ENCODE measurements at regions not wholly inside any gene's neighbourhood (a gene's known extent, or its start where the extent isn't known, plus 50 kb on each side); places are given as distances from the start of the nearest gene placed in this dataset.

DNA sequence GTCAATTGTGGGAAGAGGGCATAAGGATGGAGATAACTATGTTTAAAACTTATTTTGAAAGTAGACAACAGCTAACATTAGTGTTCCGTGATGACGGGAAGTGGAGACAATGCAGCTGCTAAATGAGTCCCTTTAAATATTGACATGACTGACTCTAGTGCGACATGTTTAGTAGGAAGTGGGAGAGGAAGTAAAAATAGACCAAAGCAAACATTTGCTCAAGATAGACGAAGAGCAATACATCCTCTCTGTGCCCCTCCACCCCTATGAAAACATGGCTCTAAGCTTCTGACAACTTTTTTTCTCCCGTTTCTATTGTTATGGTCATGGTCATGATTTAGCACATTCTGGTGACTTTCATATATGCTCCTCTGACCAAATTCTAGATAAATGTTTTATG, 60.0 kb upstream of the HMCN1 start (continued):
- TF ChIP-seq ZNF749 (CRISPR knock-in tag; IDR thresholded peaks at IDR 0.05; ENCODE audit: borderline replicate concordance) (no peak), NKX3-1 (CRISPR knock-in tag; IDR thresholded peaks at IDR 0.05) (peak; percentile 34; the same call in 1 of the 2 replicates), CAMTA2 (CRISPR knock-in tag; IDR thresholded peaks at IDR 0.05; ENCODE audit: borderline replicate concordance) (no peak), SIX4 (CRISPR knock-in tag; IDR thresholded peaks at IDR 0.05) (no peak), SOX5 (CRISPR knock-in tag; IDR thresholded peaks at IDR 0.05; ENCODE audit: borderline replicate concordance) (peak; percentile 99), FOSL1 (CRISPR knock-in tag; IDR thresholded peaks at IDR 0.05; ENCODE audit: borderline replicate concordance) (no peak), GATA4 (IDR thresholded peaks at IDR 0.05; ENCODE audit: borderline replicate concordance, low read depth) (peak; percentile 89; the same call in 1 of the 2 replicates), ZNF441 (CRISPR knock-in tag; IDR thresholded peaks at IDR 0.05; ENCODE audit: borderline replicate concordance) (no peak), ZUFSP (CRISPR knock-in tag; IDR thresholded peaks at IDR 0.05; ENCODE audit: borderline replicate concordance) (no peak), ZNF331 (CRISPR knock-in tag; IDR thresholded peaks at IDR 0.05) (peak; percentile 59; the same call in 1 of the 2 replicates), MIXL1 (CRISPR knock-in tag; IDR thresholded peaks at IDR 0.05) (peak; percentile 80; the same call in 1 of the 2 replicates), HNRNPK (IDR thresholded peaks at IDR 0.05; ENCODE audit: low read depth, low read length, poor library complexity, severe bottlenecking) (no peak), ZNF224 (CRISPR knock-in tag; IDR thresholded peaks at IDR 0.05) (no peak), ZNF503 (CRISPR knock-in tag; IDR thresholded peaks at IDR 0.05) (peak; percentile 88), ZZZ3 (CRISPR knock-in tag; IDR thresholded peaks at IDR 0.05; ENCODE audit: borderline replicate concordance) (no peak), ZBTB7A (CRISPR knock-in tag; IDR thresholded peaks at IDR 0.05) (no peak), RBAK (CRISPR knock-in tag; IDR thresholded peaks at IDR 0.05) (no peak)
- TF ChIP-seq, protein P1, sequence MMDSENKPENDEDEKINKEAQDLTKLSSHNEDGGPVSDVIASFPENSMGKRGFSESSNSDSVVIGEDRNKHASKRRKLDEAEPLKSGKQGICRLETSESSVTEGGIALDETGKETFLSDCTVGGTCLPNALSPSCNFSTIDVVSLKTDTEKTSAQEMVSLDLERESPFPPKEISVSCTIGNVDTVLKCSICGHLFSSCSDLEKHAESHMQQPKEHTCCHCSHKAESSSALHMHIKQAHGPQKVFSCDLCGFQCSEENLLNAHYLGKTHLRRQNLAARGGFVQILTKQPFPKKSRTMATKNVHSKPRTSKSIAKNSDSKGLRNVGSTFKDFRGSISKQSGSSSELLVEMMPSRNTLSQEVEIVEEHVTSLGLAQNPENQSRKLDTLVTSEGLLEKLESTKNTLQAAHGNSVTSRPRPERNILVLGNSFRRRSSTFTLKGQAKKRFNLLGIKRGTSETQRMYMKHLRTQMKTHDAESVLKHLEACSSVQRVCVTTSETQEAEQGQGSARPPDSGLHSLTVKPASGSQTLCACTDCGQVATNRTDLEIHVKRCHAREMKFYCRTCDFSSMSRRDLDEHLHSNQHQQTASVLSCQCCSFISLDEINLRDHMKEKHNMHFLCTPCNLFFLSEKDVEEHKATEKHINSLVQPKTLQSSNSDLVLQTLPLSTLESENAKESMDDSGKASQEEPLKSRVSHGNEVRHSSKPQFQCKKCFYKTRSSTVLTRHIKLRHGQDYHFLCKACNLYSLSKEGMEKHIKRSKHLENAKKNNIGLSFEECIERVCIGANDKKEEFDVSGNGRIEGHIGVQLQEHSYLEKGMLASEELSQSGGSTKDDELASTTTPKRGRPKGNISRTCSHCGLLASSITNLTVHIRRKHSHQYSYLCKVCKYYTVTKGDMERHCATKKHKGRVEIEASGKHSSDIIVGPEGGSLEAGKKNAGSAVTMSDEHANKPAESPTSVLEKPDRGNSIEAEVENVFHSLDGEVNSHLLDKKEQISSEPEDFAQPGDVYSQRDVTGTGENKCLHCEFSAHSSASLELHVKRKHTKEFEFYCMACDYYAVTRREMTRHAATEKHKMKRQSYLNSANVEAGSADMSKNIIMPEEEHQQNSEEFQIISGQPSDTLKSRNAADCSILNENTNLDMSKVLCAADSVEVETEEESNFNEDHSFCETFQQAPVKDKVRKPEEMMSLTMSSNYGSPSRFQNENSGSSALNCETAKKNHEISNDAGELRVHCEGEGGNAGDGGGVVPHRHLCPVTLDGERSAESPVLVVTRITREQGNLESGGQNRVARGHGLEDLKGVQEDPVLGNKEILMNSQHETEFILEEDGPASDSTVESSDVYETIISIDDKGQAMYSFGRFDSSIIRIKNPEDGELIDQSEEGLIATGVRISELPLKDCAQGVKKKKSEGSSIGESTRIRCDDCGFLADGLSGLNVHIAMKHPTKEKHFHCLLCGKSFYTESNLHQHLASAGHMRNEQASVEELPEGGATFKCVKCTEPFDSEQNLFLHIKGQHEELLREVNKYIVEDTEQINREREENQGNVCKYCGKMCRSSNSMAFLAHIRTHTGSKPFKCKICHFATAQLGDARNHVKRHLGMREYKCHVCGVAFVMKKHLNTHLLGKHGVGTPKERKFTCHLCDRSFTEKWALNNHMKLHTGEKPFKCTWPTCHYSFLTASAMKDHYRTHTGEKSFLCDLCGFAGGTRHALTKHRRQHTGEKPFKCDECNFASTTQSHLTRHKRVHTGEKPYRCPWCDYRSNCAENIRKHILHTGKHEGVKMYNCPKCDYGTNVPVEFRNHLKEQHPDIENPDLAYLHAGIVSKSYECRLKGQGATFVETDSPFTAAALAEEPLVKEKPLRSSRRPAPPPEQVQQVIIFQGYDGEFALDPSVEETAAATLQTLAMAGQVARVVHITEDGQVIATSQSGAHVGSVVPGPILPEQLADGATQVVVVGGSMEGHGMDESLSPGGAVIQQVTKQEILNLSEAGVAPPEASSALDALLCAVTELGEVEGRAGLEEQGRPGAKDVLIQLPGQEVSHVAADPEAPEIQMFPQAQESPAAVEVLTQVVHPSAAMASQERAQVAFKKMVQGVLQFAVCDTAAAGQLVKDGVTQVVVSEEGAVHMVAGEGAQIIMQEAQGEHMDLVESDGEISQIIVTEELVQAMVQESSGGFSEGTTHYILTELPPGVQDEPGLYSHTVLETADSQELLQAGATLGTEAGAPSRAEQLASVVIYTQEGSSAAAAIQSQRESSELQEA (CRISPR knock-in tag; IDR thresholded peaks at IDR 0.05; ENCODE audit: not compliant biosample characterization), result no peak
- TF ChIP-seq, protein P2, sequence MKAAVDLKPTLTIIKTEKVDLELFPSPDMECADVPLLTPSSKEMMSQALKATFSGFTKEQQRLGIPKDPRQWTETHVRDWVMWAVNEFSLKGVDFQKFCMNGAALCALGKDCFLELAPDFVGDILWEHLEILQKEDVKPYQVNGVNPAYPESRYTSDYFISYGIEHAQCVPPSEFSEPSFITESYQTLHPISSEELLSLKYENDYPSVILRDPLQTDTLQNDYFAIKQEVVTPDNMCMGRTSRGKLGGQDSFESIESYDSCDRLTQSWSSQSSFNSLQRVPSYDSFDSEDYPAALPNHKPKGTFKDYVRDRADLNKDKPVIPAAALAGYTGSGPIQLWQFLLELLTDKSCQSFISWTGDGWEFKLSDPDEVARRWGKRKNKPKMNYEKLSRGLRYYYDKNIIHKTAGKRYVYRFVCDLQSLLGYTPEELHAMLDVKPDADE (CRISPR knock-in tag; IDR thresholded peaks at IDR 0.05), result no peak
